ENCODE measurements at regions not wholly inside any gene's neighbourhood (a gene's known extent, or its start where the extent isn't known, plus 50 kb on each side); places are given as distances from the start of the nearest gene placed in this dataset.
A peak's percentile ranks its signal among the peaks of the same experiment; 100 is the strongest.

- no peaks in the 10 kb centered on the region for H3K36me3 ChIP-seq
- no peak overlapping the region for H3K4me3 ChIP-seq
These were observed 393.9 kb upstream of the SLC14A2 start for GRCh38 chr18:45221363-45221762.

DNA sequence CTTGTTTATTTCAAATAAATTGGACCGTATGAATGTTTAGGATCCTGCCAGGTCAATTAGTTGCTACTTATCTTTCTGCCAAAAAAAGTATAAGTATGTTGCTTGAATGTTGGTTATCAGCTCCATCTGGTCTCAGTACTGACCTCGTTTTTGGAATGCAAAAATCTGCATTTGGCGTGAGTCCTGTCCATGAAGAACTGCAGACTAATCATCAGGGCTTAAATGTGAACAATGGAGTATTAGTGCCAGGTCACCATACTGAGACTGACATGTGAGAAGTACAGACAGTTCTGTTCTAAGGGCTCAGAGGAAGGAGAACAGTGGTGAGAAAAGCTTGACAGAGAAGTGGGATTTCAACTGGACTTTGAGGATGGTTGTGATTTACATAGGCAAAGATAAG is 393.1 kb upstream of the SLC14A2 start:
- no peak for TF ChIP-seq POLR2A (IDR thresholded peaks at IDR 0.05)
- TF ChIP-seq, protein P1, sequence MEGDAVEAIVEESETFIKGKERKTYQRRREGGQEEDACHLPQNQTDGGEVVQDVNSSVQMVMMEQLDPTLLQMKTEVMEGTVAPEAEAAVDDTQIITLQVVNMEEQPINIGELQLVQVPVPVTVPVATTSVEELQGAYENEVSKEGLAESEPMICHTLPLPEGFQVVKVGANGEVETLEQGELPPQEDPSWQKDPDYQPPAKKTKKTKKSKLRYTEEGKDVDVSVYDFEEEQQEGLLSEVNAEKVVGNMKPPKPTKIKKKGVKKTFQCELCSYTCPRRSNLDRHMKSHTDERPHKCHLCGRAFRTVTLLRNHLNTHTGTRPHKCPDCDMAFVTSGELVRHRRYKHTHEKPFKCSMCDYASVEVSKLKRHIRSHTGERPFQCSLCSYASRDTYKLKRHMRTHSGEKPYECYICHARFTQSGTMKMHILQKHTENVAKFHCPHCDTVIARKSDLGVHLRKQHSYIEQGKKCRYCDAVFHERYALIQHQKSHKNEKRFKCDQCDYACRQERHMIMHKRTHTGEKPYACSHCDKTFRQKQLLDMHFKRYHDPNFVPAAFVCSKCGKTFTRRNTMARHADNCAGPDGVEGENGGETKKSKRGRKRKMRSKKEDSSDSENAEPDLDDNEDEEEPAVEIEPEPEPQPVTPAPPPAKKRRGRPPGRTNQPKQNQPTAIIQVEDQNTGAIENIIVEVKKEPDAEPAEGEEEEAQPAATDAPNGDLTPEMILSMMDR (IDR thresholded peaks at IDR 0.05 in 4 of 5, conservative IDR thresholded peaks at IDR 0.05 in 1 of 5) = no peak
- DNase-seq = no peak
- Histone ChIP-seq H3K27me3 (no peaks in the 10 kb centered on the region), H3K27ac (peak overlapping the region in 1 of 4 donors; percentile 68), H3K4me3 (no peak overlapping the region), H3K4me1 (peaks cover 0 to 19% of the 10 kb centered on the region in 2 donors), H3K36me3 (no peaks in the 10 kb centered on the region), H3K9me3 (no peaks in the 10 kb centered on the region)
- in situ Hi-C loops (cut with MboI; ENCODE audit: low sequenced_read_pairs in 4 of 4) (loop anchor here in 1 of 4 donors (25.0 kb wide), 2 partner anchors 560 to 1085 kb away; no protein-coding TSS in a partner anchor), intact Hi-C loops (cut with DNase I; ENCODE audit: low total_unique reads) (no loop called here)
- ATAC-seq = peak in 1 of 2 donors; percentile 80

More at GRCh38 chr18:45221363-45221762, 393.9 kb upstream of the SLC14A2 start:
- Histone ChIP-seq H3K27me3 (no peaks in the 10 kb centered on the region), H3K27ac (peak overlapping the region in 1 of 4 donors; percentile 68), H3K9me3 (no peaks in the 10 kb centered on the region), H3K4me1 (peaks cover 0 to 19% of the 10 kb centered on the region in 2 donors)
- intact Hi-C loops (cut with DNase I; ENCODE audit: low total_unique reads) = no loop called here
- ATAC-seq (peak; percentile 56 to 82), DNase-seq (no peak)
- TF ChIP-seq, protein P1 (IDR thresholded peaks at IDR 0.05 in 4 of 5, conservative IDR thresholded peaks at IDR 0.05 in 1 of 5) = no peak
- TF ChIP-seq POLR2A (IDR thresholded peaks at IDR 0.05) = no peak
- in situ Hi-C loops (cut with MboI; ENCODE audit: low sequenced_read_pairs in 4 of 4) = loop anchor here in 1 of 4 donors (25.0 kb wide), 2 partner anchors 559 to 1084 kb away; no protein-coding TSS in a partner anchor

DNA sequence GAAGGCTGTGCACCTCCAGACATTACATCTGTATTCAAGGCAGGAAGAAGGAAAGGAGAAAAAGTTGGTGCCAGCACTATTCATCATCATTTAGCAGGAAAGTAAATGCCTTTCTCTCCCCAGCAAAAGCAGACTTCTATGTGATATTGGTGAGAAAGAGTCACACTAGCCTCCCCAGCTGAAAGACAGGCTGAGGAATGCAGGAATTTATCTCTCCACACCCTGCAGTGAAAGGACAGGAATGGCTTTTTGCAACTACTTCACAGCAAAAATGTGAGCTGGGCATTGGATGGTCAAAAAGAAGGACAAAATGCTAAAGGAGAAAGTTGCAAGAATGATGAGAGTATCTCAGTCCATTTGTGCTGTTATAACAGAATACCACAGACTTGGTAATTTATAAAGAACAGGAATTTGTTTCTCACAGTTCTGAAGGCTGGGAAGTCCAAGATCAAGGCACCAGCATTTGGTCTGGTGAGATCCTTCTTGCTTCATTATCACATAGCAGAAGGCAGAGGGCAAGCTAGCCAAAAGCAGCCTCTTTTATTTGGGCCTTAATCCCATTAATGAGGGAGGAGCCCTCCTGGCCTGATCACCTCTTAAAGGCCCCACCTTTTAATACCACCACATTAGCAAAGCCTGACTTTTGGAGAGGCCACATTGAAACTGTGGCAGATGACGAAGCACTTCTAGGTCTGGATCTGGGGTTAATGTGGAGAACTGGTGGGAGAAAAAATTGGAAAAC is 388.1 kb upstream of the SLC14A2 start:
- TF ChIP-seq POLR2A (IDR thresholded peaks at IDR 0.05) = no peak
- TF ChIP-seq, protein P1 (IDR thresholded peaks at IDR 0.05 in 4 of 5, conservative IDR thresholded peaks at IDR 0.05 in 1 of 5) = no peak
- in situ Hi-C loops (cut with MboI; ENCODE audit: low sequenced_read_pairs in 4 of 4) = no loop called here
- Histone ChIP-seq H3K9me3 (no peaks in the 10 kb centered on the region), H3K27ac (no peak overlapping the region), H3K4me3 (no peak overlapping the region), H3K27me3 (no peaks in the 10 kb centered on the region), H3K4me1 (peaks cover 0 to 6% of the 10 kb centered on the region in 2 donors), H3K36me3 (no peaks in the 10 kb centered on the region)
- intact Hi-C loops (cut with DNase I; ENCODE audit: low total_unique reads) = no loop called here
- DNase-seq = no peak
- ATAC-seq = no peak

DNA sequence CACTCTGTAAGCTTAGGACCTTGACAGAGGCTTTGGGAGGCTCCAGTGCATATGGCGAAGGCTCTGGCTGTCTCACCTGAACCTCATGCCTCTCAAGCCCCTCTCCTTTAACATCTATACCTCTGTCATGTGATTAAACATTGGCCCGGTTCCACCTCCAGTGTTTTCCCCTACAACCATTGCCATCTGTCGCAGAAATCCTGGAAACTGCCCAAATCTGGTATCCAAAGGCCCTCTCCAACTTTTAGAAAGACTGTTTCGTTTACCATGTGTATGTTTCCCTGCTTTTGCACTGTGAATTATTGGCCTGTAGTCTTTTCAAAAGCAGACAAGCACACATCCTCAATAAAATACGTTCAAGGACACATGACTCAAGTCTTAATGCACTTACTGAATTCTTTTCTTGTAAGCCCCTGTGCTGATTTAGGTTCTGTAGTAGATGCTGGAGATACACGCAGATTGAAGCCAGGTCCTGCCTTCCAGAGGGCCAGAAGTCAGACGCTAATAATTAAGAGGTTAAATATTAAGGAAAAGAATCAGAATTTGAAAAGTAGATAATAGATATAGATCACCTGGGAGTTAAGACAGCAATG is 386.4 kb upstream of the SLC14A2 start:
- intact Hi-C loops (cut with DNase I; ENCODE audit: low total_unique reads) = no loop called here
- no peak overlapping the region for H3K4me3 ChIP-seq
- ATAC-seq (no peak), DNase-seq (no peak)
- in situ Hi-C loops (cut with MboI; ENCODE audit: low sequenced_read_pairs in 4 of 4) = no loop called here
- no peaks in the 10 kb centered on the region for H3K36me3 ChIP-seq
- no peaks in the 10 kb centered on the region for H3K9me3 ChIP-seq
- no peak for TF ChIP-seq POLR2A (IDR thresholded peaks at IDR 0.05)
- TF ChIP-seq, protein P1 (IDR thresholded peaks at IDR 0.05 in 4 of 5, conservative IDR thresholded peaks at IDR 0.05 in 1 of 5) = no peak
- no peak overlapping the region for H3K27ac ChIP-seq
- H3K4me1 ChIP-seq = no peaks in the 10 kb centered on the region
- no peaks in the 10 kb centered on the region for H3K27me3 ChIP-seq
